Ovary (tissue), 3 donors: ENCODE measurements at regions not wholly inside any gene's neighbourhood (a gene's known extent, or its start where the extent isn't known, plus 50 kb on each side); places are given as distances from the start of the nearest gene placed in this dataset.

Source experiments
- EP300 ChIP-seq: sonication (generic); formaldehyde crosslinking; IDR thresholded peaks from one replicate; pipeline ENCODE4 v1.6.1; 2017; ENCODE audit warnings: antibody characterized with exemption
- TF ChIP-seq, protein P1 (sequence below), 3 donors: fragments of 450-650 bp in 2 of 3; fragments of 200-600 bp in 1 of 3; IDR thresholded peaks; one replicate each; pipeline versions ENCODE4 v1.5.1 to v1.8.0; 2016 to 2022; ENCODE audit warnings: antibody characterized with exemption in 3 of 3, mild to moderate bottlenecking in 1 of 3
- donor health status: DM: no; HTN: no; CAD: no.

DNA sequence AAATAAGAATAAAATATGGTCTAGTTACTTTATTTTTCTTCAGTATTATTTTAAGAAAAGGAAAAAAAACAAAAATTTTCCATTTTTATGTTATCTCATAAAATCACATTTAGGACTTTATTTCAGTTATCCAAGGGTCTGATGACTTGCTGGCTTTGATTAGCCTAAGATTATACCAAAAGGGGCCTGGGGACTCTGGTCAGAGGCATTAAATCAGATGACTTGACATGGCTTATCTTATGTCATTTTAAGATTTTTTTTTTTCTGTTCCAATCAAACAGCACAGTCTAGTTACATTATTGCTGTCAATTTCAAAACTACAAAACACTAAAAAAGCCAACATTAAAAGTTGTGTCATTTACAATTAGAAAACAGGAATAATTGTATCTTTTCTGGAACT, 725.4 kb upstream of the NR2F2 start:
- TF ChIP-seq, protein P1, sequence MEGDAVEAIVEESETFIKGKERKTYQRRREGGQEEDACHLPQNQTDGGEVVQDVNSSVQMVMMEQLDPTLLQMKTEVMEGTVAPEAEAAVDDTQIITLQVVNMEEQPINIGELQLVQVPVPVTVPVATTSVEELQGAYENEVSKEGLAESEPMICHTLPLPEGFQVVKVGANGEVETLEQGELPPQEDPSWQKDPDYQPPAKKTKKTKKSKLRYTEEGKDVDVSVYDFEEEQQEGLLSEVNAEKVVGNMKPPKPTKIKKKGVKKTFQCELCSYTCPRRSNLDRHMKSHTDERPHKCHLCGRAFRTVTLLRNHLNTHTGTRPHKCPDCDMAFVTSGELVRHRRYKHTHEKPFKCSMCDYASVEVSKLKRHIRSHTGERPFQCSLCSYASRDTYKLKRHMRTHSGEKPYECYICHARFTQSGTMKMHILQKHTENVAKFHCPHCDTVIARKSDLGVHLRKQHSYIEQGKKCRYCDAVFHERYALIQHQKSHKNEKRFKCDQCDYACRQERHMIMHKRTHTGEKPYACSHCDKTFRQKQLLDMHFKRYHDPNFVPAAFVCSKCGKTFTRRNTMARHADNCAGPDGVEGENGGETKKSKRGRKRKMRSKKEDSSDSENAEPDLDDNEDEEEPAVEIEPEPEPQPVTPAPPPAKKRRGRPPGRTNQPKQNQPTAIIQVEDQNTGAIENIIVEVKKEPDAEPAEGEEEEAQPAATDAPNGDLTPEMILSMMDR (IDR thresholded peaks at IDR 0.05): no peak
- TF ChIP-seq EP300: no peak
